Spinal cord (tissue), 9 donors: ENCODE measurements at regions not wholly inside any gene's neighbourhood (a gene's known extent, or its start where the extent isn't known, plus 50 kb on each side); places are given as distances from the start of the nearest gene placed in this dataset.

Experiments used
- DNase-seq, 6 donors: peaks; one replicate each; pipeline versions ENCODE4 v3.0.0 to v3.0.0-alpha.2; 2013 to 2015; ENCODE audit warnings: low spot score in 6 of 6, low read depth in 4 of 6
- H3K27ac ChIP-seq: one replicate; pipeline ENCODE4 v1.5.1; 2013; ENCODE audit warnings: low read depth, low read length, control low read depth
- H3K27me3 ChIP-seq: one replicate; pipeline ENCODE4 v1.6.1; 2013; ENCODE audit warnings: low read length; ENCODE audit not compliant: control insufficient read depth, insufficient read depth
- H3K36me3 ChIP-seq: one replicate; pipeline ENCODE4 v1.6.1; 2013; ENCODE audit warnings: low read length; ENCODE audit not compliant: control insufficient read depth, insufficient read depth
- H3K4me1 ChIP-seq: one replicate; pipeline ENCODE4 v1.6.1; 2013; ENCODE audit warnings: low read length; ENCODE audit not compliant: control insufficient read depth, insufficient read depth
- H3K4me3 ChIP-seq: one replicate; pipeline ENCODE4 v1.5.1; 2013; ENCODE audit warnings: low read depth, low read length, control low read depth
- H3K9me3 ChIP-seq: one replicate; pipeline ENCODE4 v1.6.1; 2013; ENCODE audit warnings: low read length; ENCODE audit not compliant: control insufficient read depth, insufficient read depth
- WGBS: methylation state at CpG from one replicate; pipeline ENCODE4 v1.1.5; 2013; ENCODE audit warnings: missing lambda C conversion rate; ENCODE audit not compliant: insufficient coverage; 5-methylcytosine and 5-hydroxymethylcytosine counted together
- donor health status: healthy.

- Histone ChIP-seq H3K4me1 (peaks cover 16% of the 10 kb centered on the region), H3K27ac (no peak overlapping the region), H3K27me3 (peaks cover 17% of the 10 kb centered on the region), H3K9me3 (no peaks in the 10 kb centered on the region), H3K36me3 (no peaks in the 10 kb centered on the region), H3K4me3 (no peak overlapping the region)
- 88% methylated on average over 3 of the region's 4 CpGs for WGBS
- DNase-seq, result no peak
Observed at GRCh38 chr7:25665374-25665773, 437.1 kb upstream of the NPVF start.

GRCh38 chr7:25665903-25666670 is 437.8 kb upstream of the NPVF start:
- H3K36me3 ChIP-seq, result no peaks in the 10 kb centered on the region
- peaks cover 17% of the 10 kb centered on the region for H3K27me3 ChIP-seq
- 100% methylated on average over 1 of the region's 3 CpGs for WGBS
- H3K4me3 ChIP-seq, result no peak overlapping the region
- H3K4me1 ChIP-seq, result peaks cover 21% of the 10 kb centered on the region
- DNase-seq, result no peak
- H3K9me3 ChIP-seq, result no peaks in the 10 kb centered on the region
- H3K27ac ChIP-seq, result no peak overlapping the region

DNA sequence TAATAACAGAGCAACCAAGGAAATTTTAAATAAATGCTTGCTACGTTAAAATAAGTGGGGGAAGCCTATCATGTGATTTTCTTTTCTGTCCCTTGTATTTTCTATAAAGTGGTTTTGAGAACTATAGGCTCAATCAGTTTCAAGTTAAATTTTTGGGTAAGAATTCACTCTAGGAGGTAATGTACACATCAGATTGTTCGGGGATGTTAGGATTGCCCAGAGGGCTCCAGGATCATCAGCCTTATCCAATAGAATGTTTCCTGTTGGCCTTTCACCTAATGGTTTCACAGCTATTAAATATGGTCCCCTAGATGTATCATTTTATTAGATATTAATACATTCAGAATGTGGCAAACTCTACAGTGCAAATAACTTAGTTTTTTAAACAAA is 438.4 kb upstream of the NPVF start:
- Histone ChIP-seq H3K4me1 (peaks cover 23% of the 10 kb centered on the region), H3K27me3 (peaks cover 17% of the 10 kb centered on the region), H3K4me3 (no peak overlapping the region), H3K27ac (no peak overlapping the region), H3K9me3 (no peaks in the 10 kb centered on the region), H3K36me3 (no peaks in the 10 kb centered on the region)
- WGBS, result no CpG with 5 or more reads among the region's 2 CpGs
- DNase-seq, result no peak

- Histone ChIP-seq H3K9me3 (no peaks in the 10 kb centered on the region), H3K4me1 (peaks cover 19% of the 10 kb centered on the region), H3K27ac (no peak overlapping the region), H3K4me3 (no peak overlapping the region), H3K36me3 (no peaks in the 10 kb centered on the region), H3K27me3 (peaks cover 11% of the 10 kb centered on the region)
- peak in 2 of 6 donors; percentile 76 to 77 for DNase-seq
- 40% methylated on average over 2 of the region's 4 CpGs for WGBS
Observed at GRCh38 chr7:25669281-25669781, 441.0 kb upstream of the NPVF start.

DNA sequence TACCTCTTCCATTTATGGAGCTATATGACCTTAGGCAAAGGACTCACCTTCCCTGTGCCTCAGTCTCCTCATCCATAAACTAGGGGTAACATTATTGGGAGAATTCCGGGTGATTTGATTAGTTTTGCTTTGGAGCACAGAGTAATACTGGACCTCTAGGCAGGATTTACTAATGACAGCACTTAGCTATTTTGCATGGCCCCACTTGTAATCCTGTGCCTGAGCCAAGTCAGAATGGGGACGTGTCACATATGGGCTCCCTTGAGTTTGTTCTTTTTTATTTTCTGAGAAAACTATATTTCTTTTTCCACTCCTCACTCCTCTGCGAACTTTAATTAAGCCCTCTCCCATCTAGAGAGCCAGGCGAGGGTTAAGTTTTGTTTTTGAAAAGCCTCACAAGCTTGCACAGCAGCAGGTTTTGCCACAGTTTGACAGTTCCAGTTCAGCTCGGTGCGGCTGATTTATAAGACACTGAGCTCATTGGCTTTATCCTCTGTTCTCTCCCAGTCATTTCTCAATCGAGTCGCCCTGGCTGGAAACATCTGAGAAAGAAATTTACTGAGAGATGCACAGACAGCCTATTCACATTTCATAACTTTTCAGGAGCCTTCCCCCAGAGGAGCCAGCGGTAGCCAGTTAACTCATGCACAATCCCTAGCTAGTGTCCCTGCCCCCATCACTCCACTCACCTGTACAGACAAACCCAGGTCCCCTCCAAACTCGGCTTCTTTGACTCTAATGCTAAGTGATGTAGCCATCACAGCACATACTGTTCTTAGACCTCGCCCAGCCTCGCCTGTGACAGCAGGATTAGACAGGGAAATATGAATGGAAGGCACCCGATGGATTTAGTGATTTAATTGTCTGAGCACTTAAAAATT is 441.9 kb upstream of the NPVF start:
- Histone ChIP-seq H3K4me1 (peaks cover 19% of the 10 kb centered on the region), H3K36me3 (no peaks in the 10 kb centered on the region), H3K9me3 (no peaks in the 10 kb centered on the region), H3K4me3 (no peak overlapping the region), H3K27ac (peak overlapping the region; percentile 64), H3K27me3 (peaks cover 8% of the 10 kb centered on the region)
- peak in 3 of 6 donors; percentile 26 to 80 (median 76) for DNase-seq
- 15% methylated on average over 7 of the region's 13 CpGs for WGBS

DNA sequence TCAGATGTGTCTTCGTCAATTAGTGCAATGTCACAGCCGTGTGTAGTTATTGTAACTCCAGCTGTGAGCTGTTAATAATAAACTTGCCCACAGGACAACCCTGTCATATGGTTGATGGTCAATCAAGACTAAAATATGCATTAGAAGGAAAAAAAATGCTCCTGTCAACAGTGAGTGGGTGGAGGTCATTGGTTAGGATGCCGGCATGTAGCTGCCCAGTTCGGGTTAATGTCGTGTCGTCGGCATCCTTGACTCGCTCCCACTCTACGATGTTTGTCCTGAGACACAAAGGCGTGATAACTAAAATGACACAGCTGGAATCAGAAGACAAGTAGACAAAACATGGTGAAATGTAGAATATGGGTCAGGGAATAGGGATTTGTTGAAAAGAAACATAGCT is 442.8 kb upstream of the NPVF start:
- no peaks in the 10 kb centered on the region for H3K9me3 ChIP-seq
- 82% methylated on average over 6 of the region's 10 CpGs for WGBS
- peaks cover under 1% of the 10 kb centered on the region for H3K27me3 ChIP-seq
- no peak overlapping the region for H3K4me3 ChIP-seq
- H3K27ac ChIP-seq, result peak overlapping the region; percentile 64
- no peaks in the 10 kb centered on the region for H3K36me3 ChIP-seq
- peak in 1 of 6 donors; percentile 43 for DNase-seq
- peaks cover 19% of the 10 kb centered on the region for H3K4me1 ChIP-seq

DNA sequence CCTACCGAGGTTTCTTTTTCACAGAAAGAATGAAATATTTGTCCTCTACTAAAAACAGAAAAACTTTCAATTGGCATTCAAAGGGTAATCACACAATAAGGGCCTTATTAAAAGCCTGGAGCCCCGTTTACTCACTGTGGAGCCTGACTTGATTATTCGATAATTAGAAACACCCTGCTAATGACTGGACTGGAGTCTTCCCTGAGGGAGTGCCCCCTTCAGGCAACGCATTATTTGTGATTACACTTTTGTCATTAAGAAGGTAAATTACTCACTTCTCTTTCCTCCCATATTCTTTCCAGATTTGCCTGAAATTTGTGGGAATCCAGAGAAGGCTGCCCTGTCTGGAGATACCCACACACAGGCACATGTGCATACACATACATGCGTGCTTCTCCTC is 444.2 kb upstream of the NPVF start:
- WGBS, result no CpG with 5 or more reads among the region's 5 CpGs
- Histone ChIP-seq H3K4me3 (no peak overlapping the region), H3K4me1 (peaks cover 19% of the 10 kb centered on the region), H3K27me3 (no peaks in the 10 kb centered on the region), H3K36me3 (no peaks in the 10 kb centered on the region), H3K27ac (no peak overlapping the region), H3K9me3 (no peaks in the 10 kb centered on the region)
- DNase-seq, result peak in 2 of 6 donors; percentile 44 to 57

DNA sequence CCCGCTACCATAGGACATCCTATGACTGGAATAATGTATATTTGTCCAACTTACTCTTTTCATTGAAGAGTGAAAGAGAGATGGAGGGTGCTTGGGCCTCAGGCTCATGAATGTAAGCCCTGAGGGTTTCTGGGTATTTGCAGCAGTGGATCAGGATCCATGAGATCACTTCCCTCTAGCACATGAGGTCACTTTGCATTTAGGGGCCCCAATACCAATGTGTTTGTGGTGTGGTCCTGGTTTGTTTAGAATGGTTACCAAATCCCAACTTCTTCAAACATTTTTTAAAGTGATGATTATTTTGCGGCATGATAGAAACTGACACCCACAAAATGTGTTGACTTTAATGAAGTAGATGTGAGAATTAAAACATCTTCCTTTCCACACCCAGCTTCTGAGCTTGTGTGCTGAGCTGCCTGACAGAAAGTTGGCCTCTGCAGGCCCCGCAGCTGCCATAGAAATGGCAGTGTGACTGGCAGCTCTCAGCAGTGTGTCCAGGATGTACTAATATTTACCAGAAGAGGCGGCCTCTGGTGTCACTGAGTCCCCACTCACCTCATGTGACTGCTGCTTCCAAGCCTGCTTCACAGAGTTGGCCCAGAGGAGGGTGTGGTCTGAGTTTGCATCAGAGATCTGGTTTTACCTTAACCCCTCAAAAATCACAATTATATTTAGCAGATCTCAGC is 447.6 kb upstream of the NPVF start:
- Histone ChIP-seq H3K9me3 (no peaks in the 10 kb centered on the region), H3K27me3 (no peaks in the 10 kb centered on the region), H3K27ac (no peak overlapping the region), H3K4me3 (no peak overlapping the region), H3K36me3 (no peaks in the 10 kb centered on the region), H3K4me1 (peaks cover 3% of the 10 kb centered on the region)
- peak in 1 of 6 donors; percentile 43 for DNase-seq
- 100% methylated on average over 2 of the region's 4 CpGs for WGBS

GRCh38 chr7:25677595-25677994 is 449.3 kb upstream of the NPVF start:
- no peaks in the 10 kb centered on the region for H3K36me3 ChIP-seq
- no peak overlapping the region for H3K27ac ChIP-seq
- no CpG with 5 or more reads among the region's 4 CpGs for WGBS
- H3K4me3 ChIP-seq, result no peak overlapping the region
- H3K4me1 ChIP-seq, result no peaks in the 10 kb centered on the region
- no peaks in the 10 kb centered on the region for H3K27me3 ChIP-seq
- H3K9me3 ChIP-seq, result no peaks in the 10 kb centered on the region
- no peak for DNase-seq
